ENCODE measurements at regions not wholly inside any gene's neighbourhood (a gene's known extent, or its start where the extent isn't known, plus 50 kb on each side); places are given as distances from the start of the nearest gene placed in this dataset.
"Not testable (repeated sequence)": the region's sequence is repeated elsewhere in the genome, so short reads cannot be mapped to it uniquely, and the experiment has no call there.

DNA sequence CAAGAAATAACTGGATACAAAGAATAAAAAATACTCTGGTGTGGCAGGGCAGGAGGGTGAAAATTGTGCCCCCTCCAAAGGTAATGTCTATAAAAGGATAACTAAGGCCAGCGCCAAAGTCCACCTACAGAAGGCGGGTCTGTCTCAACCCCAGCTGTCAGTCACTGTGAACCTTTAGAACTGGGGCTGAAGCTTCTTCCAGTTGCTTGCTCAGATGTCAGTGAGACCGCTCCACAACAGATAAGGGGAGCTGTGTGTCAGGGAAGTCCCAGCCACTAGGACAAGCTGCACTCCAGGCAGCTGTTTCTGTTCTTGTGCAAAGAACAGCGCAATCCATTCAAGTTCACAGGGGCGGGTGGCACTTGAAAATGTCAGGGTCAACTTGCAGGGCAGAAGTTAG lies 187.0 kb upstream of the PZP start:
- TF ChIP-seq JUN (IDR thresholded peaks at IDR 0.05; ENCODE audit: low read depth, low read length); YY1 (IDR thresholded peaks at IDR 0.05; ENCODE audit: low read depth, low read length); RXRA (IDR thresholded peaks at IDR 0.05; ENCODE audit: insufficient read depth, low read depth, low read length): not testable (repeated sequence)
- TF ChIP-seq, protein P1, sequence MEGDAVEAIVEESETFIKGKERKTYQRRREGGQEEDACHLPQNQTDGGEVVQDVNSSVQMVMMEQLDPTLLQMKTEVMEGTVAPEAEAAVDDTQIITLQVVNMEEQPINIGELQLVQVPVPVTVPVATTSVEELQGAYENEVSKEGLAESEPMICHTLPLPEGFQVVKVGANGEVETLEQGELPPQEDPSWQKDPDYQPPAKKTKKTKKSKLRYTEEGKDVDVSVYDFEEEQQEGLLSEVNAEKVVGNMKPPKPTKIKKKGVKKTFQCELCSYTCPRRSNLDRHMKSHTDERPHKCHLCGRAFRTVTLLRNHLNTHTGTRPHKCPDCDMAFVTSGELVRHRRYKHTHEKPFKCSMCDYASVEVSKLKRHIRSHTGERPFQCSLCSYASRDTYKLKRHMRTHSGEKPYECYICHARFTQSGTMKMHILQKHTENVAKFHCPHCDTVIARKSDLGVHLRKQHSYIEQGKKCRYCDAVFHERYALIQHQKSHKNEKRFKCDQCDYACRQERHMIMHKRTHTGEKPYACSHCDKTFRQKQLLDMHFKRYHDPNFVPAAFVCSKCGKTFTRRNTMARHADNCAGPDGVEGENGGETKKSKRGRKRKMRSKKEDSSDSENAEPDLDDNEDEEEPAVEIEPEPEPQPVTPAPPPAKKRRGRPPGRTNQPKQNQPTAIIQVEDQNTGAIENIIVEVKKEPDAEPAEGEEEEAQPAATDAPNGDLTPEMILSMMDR (IDR thresholded peaks at IDR 0.05; ENCODE audit: control extremely low read depth in 1 of 3, insufficient read depth in 1 of 3, low read depth in 1 of 3, low read length in 3 of 3) = not testable (repeated sequence)
